Calu3 (cell line): ENCODE measurements at regions not wholly inside any gene's neighbourhood (a gene's known extent, or its start where the extent isn't known, plus 50 kb on each side); places are given as distances from the start of the nearest gene placed in this dataset.

Experiments used
- BruUV-seq: library from RNA; stranded (reverse); fragments of 400-500 nt; replicated peaks from 2 replicates; lab custom pipeline; 2021; lab: Mats Ljungman, UMichigan
- CTCF ChIA-PET: fragments of 300-600 bp; sonication (Branson Sonifier 250); formaldehyde crosslinking; loops from one replicate; lab custom pipeline; 2022; ENCODE audit warnings: antibody characterized with exemption; lab: Charles Lee
- DNase-seq: peaks from one replicate; pipeline ENCODE4 v3.0.0; 2022
- H3K27ac Mint-ChIP-seq: one replicate; pipeline ENCODE4 v1.8.0; 2022; ENCODE audit warnings: mixed read lengths; ENCODE audit not compliant: unreplicated experiment
- H3K27me3 Mint-ChIP-seq: one replicate; pipeline ENCODE4 v1.8.0; 2022; ENCODE audit warnings: mixed read lengths; ENCODE audit not compliant: unreplicated experiment
- H3K36me3 Mint-ChIP-seq: one replicate; pipeline ENCODE4 v1.8.0; 2022; ENCODE audit warnings: mild to moderate bottlenecking, moderate library complexity, mixed read lengths; ENCODE audit not compliant: insufficient read depth, unreplicated experiment
- H3K4me1 Mint-ChIP-seq: one replicate; pipeline ENCODE4 v1.8.0; 2022; ENCODE audit warnings: mild to moderate bottlenecking, low read depth, mixed read lengths; ENCODE audit not compliant: unreplicated experiment
- H3K4me3 Mint-ChIP-seq: one replicate; pipeline ENCODE4 v1.8.0; 2022; ENCODE audit warnings: mild to moderate bottlenecking, low read depth, moderate library complexity, mixed read lengths; ENCODE audit not compliant: unreplicated experiment
- H3K9me3 Mint-ChIP-seq: one replicate; pipeline ENCODE4 v1.8.0; 2022; ENCODE audit warnings: low read depth, mixed read lengths; ENCODE audit not compliant: unreplicated experiment
- intact Hi-C: fragments of 100-400 bp; cut with micrococcal nuclease; formaldehyde crosslinking; loops from one replicate; pipeline ENCODE4 v1.10.0; 2022; ENCODE audit not compliant: unreplicated experiment
- TF ChIP-seq, protein P1 (sequence below): fragments of 200-600 bp; IDR thresholded peaks from one replicate; pipeline ENCODE4 v1.8.0; 2022; ENCODE audit warnings: antibody characterized with exemption; ENCODE audit not compliant: unreplicated experiment

GRCh38 chr7:73972614-73973013 is 55.4 kb upstream of the ELN start:
- TF ChIP-seq, protein P1, sequence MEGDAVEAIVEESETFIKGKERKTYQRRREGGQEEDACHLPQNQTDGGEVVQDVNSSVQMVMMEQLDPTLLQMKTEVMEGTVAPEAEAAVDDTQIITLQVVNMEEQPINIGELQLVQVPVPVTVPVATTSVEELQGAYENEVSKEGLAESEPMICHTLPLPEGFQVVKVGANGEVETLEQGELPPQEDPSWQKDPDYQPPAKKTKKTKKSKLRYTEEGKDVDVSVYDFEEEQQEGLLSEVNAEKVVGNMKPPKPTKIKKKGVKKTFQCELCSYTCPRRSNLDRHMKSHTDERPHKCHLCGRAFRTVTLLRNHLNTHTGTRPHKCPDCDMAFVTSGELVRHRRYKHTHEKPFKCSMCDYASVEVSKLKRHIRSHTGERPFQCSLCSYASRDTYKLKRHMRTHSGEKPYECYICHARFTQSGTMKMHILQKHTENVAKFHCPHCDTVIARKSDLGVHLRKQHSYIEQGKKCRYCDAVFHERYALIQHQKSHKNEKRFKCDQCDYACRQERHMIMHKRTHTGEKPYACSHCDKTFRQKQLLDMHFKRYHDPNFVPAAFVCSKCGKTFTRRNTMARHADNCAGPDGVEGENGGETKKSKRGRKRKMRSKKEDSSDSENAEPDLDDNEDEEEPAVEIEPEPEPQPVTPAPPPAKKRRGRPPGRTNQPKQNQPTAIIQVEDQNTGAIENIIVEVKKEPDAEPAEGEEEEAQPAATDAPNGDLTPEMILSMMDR: no peak
- Mint-ChIP-seq H3K27ac (no peak overlapping the region), H3K4me1 (peaks cover 9% of the 10 kb centered on the region), H3K4me3 (no peak overlapping the region), H3K9me3 (peaks cover 2% of the 10 kb centered on the region), H3K27me3 (peaks cover 14% of the 10 kb centered on the region), H3K36me3 (no peaks in the 10 kb centered on the region)
- intact Hi-C loops: no loop called here
- no TSS peak for BruUV-seq
- DNase-seq: no peak
- CTCF ChIA-PET: no interaction called here

GRCh38 chr7:73973091-73973490 is 54.9 kb upstream of the ELN start:
- no peak for DNase-seq
- Mint-ChIP-seq H3K27ac (no peak overlapping the region), H3K9me3 (no peaks in the 10 kb centered on the region), H3K36me3 (no peaks in the 10 kb centered on the region), H3K27me3 (peaks cover 14% of the 10 kb centered on the region), H3K4me1 (peaks cover 9% of the 10 kb centered on the region), H3K4me3 (no peak overlapping the region)
- intact Hi-C loops: no loop called here
- BruUV-seq: no TSS peak
- CTCF ChIA-PET: no interaction called here
- TF ChIP-seq, protein P1: no peak

- BruUV-seq: no TSS peak
Measured at GRCh38 chr7:73974101-73974947, 53.6 kb upstream of the ELN start.

GRCh38 chr7:73974948-73975926 is 52.7 kb upstream of the ELN start:
- BruUV-seq: no TSS peak
- Mint-ChIP-seq H3K27ac (no peak overlapping the region), H3K4me3 (no peak overlapping the region), H3K27me3 (peaks cover 14% of the 10 kb centered on the region), H3K4me1 (peaks cover 9% of the 10 kb centered on the region), H3K36me3 (no peaks in the 10 kb centered on the region), H3K9me3 (no peaks in the 10 kb centered on the region)
- DNase-seq: no peak
- TF ChIP-seq, protein P1: no peak
- intact Hi-C loops: no loop called here
- CTCF ChIA-PET: no interaction called here

More at GRCh38 chr7:73974101-73974947, 53.6 kb upstream of the ELN start:
- TF ChIP-seq, protein P1: no peak
- Mint-ChIP-seq H3K27ac (no peak overlapping the region), H3K9me3 (no peaks in the 10 kb centered on the region), H3K27me3 (peaks cover 14% of the 10 kb centered on the region), H3K4me1 (peaks cover 9% of the 10 kb centered on the region), H3K36me3 (no peaks in the 10 kb centered on the region), H3K4me3 (no peak overlapping the region)
- intact Hi-C loops: no loop called here
- CTCF ChIA-PET: no interaction called here
- DNase-seq: no peak
